ENCODE measurements at regions not wholly inside any gene's neighbourhood (a gene's known extent, or its start where the extent isn't known, plus 50 kb on each side); places are given as distances from the start of the nearest gene placed in this dataset.
"Not testable (repeated sequence)": the region's sequence is repeated elsewhere in the genome, so short reads cannot be mapped to it uniquely, and the experiment has no call there.

GRCh38 chr6:67160820-67161219 is 1453.8 kb upstream of the EYS start:
- in situ Hi-C loops (cut with HindIII; ENCODE audit: low sequenced_read_pairs) = no loop called here
- DNase-seq (ENCODE audit: low spot score) = no peak

- DNase-seq (ENCODE audit: low spot score) = no peak
- in situ Hi-C loops (cut with HindIII; ENCODE audit: low sequenced_read_pairs) = no loop called here
Measured at GRCh38 chr6:67141005-67141404, 1434.0 kb upstream of the EYS start.

- no peak for DNase-seq (ENCODE audit: low spot score)
- in situ Hi-C loops (cut with HindIII; ENCODE audit: low sequenced_read_pairs) = no loop called here
Measured at GRCh38 chr6:67133973-67134372, 1426.9 kb upstream of the EYS start.

- DNase-seq (ENCODE audit: low spot score) = peak; percentile 99
- in situ Hi-C loops (cut with HindIII; ENCODE audit: low sequenced_read_pairs) = no loop called here
Measured at GRCh38 chr6:67131827-67132226, 1424.8 kb upstream of the EYS start.

- peak; percentile 28 for DNase-seq (ENCODE audit: low spot score)
- in situ Hi-C loops (cut with HindIII; ENCODE audit: low sequenced_read_pairs) = no loop called here
Measured at GRCh38 chr6:67129780-67130179, 1422.8 kb upstream of the EYS start.

GRCh38 chr6:67127041-67127440 is 1420.0 kb upstream of the EYS start:
- no peak for DNase-seq (ENCODE audit: low spot score)
- in situ Hi-C loops (cut with HindIII; ENCODE audit: low sequenced_read_pairs) = no loop called here

- DNase-seq (ENCODE audit: low spot score) = no peak
- in situ Hi-C loops (cut with HindIII; ENCODE audit: low sequenced_read_pairs) = no loop called here
Measured at GRCh38 chr6:67121115-67121514, 1414.1 kb upstream of the EYS start.

GRCh38 chr6:67112120-67112519 is 1405.1 kb upstream of the EYS start:
- DNase-seq (ENCODE audit: low spot score) = no peak
- in situ Hi-C loops (cut with HindIII; ENCODE audit: low sequenced_read_pairs) = no loop called here

GRCh38 chr6:67102743-67103142 is 1395.7 kb upstream of the EYS start:
- DNase-seq (ENCODE audit: low spot score) = no peak
- in situ Hi-C loops (cut with HindIII; ENCODE audit: low sequenced_read_pairs) = no loop called here

- not testable (repeated sequence) for DNase-seq (ENCODE audit: low spot score)
Measured at GRCh38 chr6:67095618-67096226, 1388.7 kb upstream of the EYS start.

GRCh38 chr6:67094431-67094946 is 1387.5 kb upstream of the EYS start:
- in situ Hi-C loops (cut with HindIII; ENCODE audit: low sequenced_read_pairs) = no loop called here
- no peak for DNase-seq (ENCODE audit: low spot score)

More at GRCh38 chr6:67095618-67096226, 1388.7 kb upstream of the EYS start:
- in situ Hi-C loops (cut with HindIII; ENCODE audit: low sequenced_read_pairs) = not testable (repeated sequence)

GRCh38 chr6:67073938-67074337 is 1366.9 kb upstream of the EYS start:
- in situ Hi-C loops (cut with HindIII; ENCODE audit: low sequenced_read_pairs) = no loop called here
- DNase-seq (ENCODE audit: low spot score) = no peak

GRCh38 chr6:67068781-67069180 is 1361.8 kb upstream of the EYS start:
- in situ Hi-C loops (cut with HindIII; ENCODE audit: low sequenced_read_pairs) = no loop called here

GRCh38 chr6:67064323-67064722 is 1357.3 kb upstream of the EYS start:
- DNase-seq (ENCODE audit: low spot score) = no peak
- in situ Hi-C loops (cut with HindIII; ENCODE audit: low sequenced_read_pairs) = no loop called here

More at GRCh38 chr6:67068781-67069180, 1361.8 kb upstream of the EYS start:
- no peak for DNase-seq (ENCODE audit: low spot score)

- no peak for DNase-seq (ENCODE audit: low spot score)
- in situ Hi-C loops (cut with HindIII; ENCODE audit: low sequenced_read_pairs) = no loop called here
Measured at GRCh38 chr6:67047996-67048395, 1341.0 kb upstream of the EYS start.

- in situ Hi-C loops (cut with HindIII; ENCODE audit: low sequenced_read_pairs) = no loop called here
Measured at GRCh38 chr6:67045076-67045475, 1338.0 kb upstream of the EYS start.

GRCh38 chr6:67031451-67031850 is 1324.4 kb upstream of the EYS start:
- in situ Hi-C loops (cut with HindIII; ENCODE audit: low sequenced_read_pairs) = no loop called here
- no peak for DNase-seq (ENCODE audit: low spot score)

More at GRCh38 chr6:67045076-67045475, 1338.0 kb upstream of the EYS start:
- DNase-seq (ENCODE audit: low spot score) = no peak

GRCh38 chr6:67030861-67031260 is 1323.8 kb upstream of the EYS start:
- in situ Hi-C loops (cut with HindIII; ENCODE audit: low sequenced_read_pairs) = no loop called here
- no peak for DNase-seq (ENCODE audit: low spot score)

GRCh38 chr6:67016921-67017460 is 1310.0 kb upstream of the EYS start:
- in situ Hi-C loops (cut with HindIII; ENCODE audit: low sequenced_read_pairs) = no loop called here

GRCh38 chr6:67011441-67011840 is 1304.4 kb upstream of the EYS start:
- DNase-seq (ENCODE audit: low spot score) = no peak
- in situ Hi-C loops (cut with HindIII; ENCODE audit: low sequenced_read_pairs) = no loop called here

More at GRCh38 chr6:67016921-67017460, 1310.0 kb upstream of the EYS start:
- DNase-seq (ENCODE audit: low spot score) = no peak

- DNase-seq (ENCODE audit: low spot score) = no peak
- in situ Hi-C loops (cut with HindIII; ENCODE audit: low sequenced_read_pairs) = no loop called here
Measured at GRCh38 chr6:67009818-67010217, 1302.8 kb upstream of the EYS start.

Data from G401 (cell line).